ENCODE measurements at regions not wholly inside any gene's neighbourhood (a gene's known extent, or its start where the extent isn't known, plus 50 kb on each side); places are given as distances from the start of the nearest gene placed in this dataset.
"Not testable (repeated sequence)": the region's sequence is repeated elsewhere in the genome, so short reads cannot be mapped to it uniquely, and the experiment has no call there.

GRCh38 chr6:90361174-90361573 is 64.5 kb upstream of the BACH2 start:
- no peak for TF ChIP-seq Cebpa-rat (IDR thresholded peaks at IDR 0.05)
- no peak overlapping the region for H3K27ac ChIP-seq
- no peaks in the 10 kb centered on the region for H3K9me3 ChIP-seq (replicated peaks in 1 of 11)
- no peak overlapping the region for H3K9ac ChIP-seq
- no peak overlapping the region for H3K4me2 ChIP-seq
- no peaks in the 10 kb centered on the region for H3K27me3 ChIP-seq
- no peak overlapping the region for H3K4me3 ChIP-seq
- H3K4me1 ChIP-seq = no peaks in the 10 kb centered on the region
- no peaks in the 10 kb centered on the region for H3K36me3 ChIP-seq
- H4K20me1 ChIP-seq = no peaks in the 10 kb centered on the region

GRCh38 chr6:90358036-90358770 is 61.6 kb upstream of the BACH2 start:
- H3K9me3 ChIP-seq (replicated peaks in 1 of 11); H3K4me1 ChIP-seq; H3K4me3 ChIP-seq; H3K36me3 ChIP-seq; H3K9ac ChIP-seq; H3K27me3 ChIP-seq; H3K4me2 ChIP-seq; H4K20me1 ChIP-seq; H3K27ac ChIP-seq: not testable (repeated sequence)

DNA sequence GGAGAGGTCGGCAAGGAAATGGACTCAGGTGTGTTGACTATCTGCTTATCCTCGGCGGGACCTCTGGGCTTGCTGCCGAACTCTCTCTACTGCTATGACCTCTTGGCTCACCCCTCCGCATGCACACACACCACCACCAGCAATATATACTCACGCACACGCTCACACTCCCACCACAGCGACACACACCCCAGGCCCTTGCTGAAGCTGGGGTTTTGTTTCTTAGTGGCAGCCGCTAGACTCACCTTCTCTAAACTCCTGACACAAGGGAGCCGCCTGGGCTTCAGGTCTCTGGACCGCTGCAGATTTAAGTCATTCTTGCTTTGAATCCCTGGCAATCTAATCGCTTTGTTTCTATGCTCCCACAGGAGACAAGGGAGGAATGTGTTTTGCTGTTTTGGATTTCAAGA is 59.4 kb upstream of the BACH2 start:
- Histone ChIP-seq H4K20me1 (no peaks in the 10 kb centered on the region), H3K36me3 (no peaks in the 10 kb centered on the region), H3K4me2 (no peak overlapping the region), H3K27ac (no peak overlapping the region), H3K4me3 (no peak overlapping the region), H3K9me3 (replicated peaks in 1 of 11) (no peaks in the 10 kb centered on the region), H3K4me1 (peaks cover 3 to 13% (median 10%) of the 10 kb centered on the region in 10 experiments), H3K9ac (no peak overlapping the region), H3K27me3 (no peaks in the 10 kb centered on the region)
- no peak for TF ChIP-seq Cebpa-rat (IDR thresholded peaks at IDR 0.05)

- TF ChIP-seq Cebpa-rat (IDR thresholded peaks at IDR 0.05) = no peak
- no peaks in the 10 kb centered on the region for H4K20me1 ChIP-seq
- H3K4me3 ChIP-seq = no peak overlapping the region
- peaks cover 0 to 3% (median 0%) of the 10 kb centered on the region in 11 experiments; a peak in 3 of 22 replicates for H3K9me3 ChIP-seq (replicated peaks in 1 of 11)
- H3K9ac ChIP-seq = no peak overlapping the region
- H3K27ac ChIP-seq = no peak overlapping the region
- no peaks in the 10 kb centered on the region for H3K27me3 ChIP-seq
- peaks cover 6 to 17% (median 13%) of the 10 kb centered on the region in 10 experiments for H3K4me1 ChIP-seq
- no peaks in the 10 kb centered on the region for H3K36me3 ChIP-seq
- H3K4me2 ChIP-seq = no peak overlapping the region
Observed at GRCh38 chr6:90354961-90355360, 58.3 kb upstream of the BACH2 start.

GRCh38 chr6:90351696-90352095 is 55.1 kb upstream of the BACH2 start:
- Histone ChIP-seq H4K20me1 (no peaks in the 10 kb centered on the region), H3K4me1 (peaks cover 6 to 17% (median 13%) of the 10 kb centered on the region in 10 experiments), H3K9ac (no peak overlapping the region), H3K36me3 (no peaks in the 10 kb centered on the region), H3K27ac (peak overlapping the region in 2 of 11 experiments; percentile 57 to 58; a peak in 3 of 22 replicates), H3K4me3 (no peak overlapping the region), H3K9me3 (replicated peaks in 1 of 11) (peaks cover 0 to 4% (median 0%) of the 10 kb centered on the region in 11 experiments; a peak in 3 of 22 replicates), H3K4me2 (peak overlapping the region in 4 of 11 experiments; percentile 7 to 51 (median 15); a peak in 4 of 22 replicates), H3K27me3 (no peaks in the 10 kb centered on the region)
- no peak for TF ChIP-seq Cebpa-rat (IDR thresholded peaks at IDR 0.05)

GRCh38 chr6:90350689-90351554 is 54.3 kb upstream of the BACH2 start:
- Histone ChIP-seq H4K20me1 (no peaks in the 10 kb centered on the region), H3K27ac (peak overlapping the region in 10 of 11 experiments; percentile 33 to 61 (median 56); a peak in 18 of 22 replicates), H3K9ac (peak overlapping the region in 3 of 11 experiments; percentile 15 to 41 (median 41); a peak in 2 of 22 replicates), H3K4me2 (peak overlapping the region; percentile 28 to 55 (median 42); a peak in 20 of 22 replicates), H3K27me3 (no peaks in the 10 kb centered on the region), H3K36me3 (no peaks in the 10 kb centered on the region), H3K4me3 (no peak overlapping the region), H3K4me1 (peaks cover 6 to 17% (median 13%) of the 10 kb centered on the region in 10 experiments), H3K9me3 (replicated peaks in 1 of 11) (peaks cover 0 to 4% (median 0%) of the 10 kb centered on the region in 11 experiments; a peak in 3 of 22 replicates)
- no peak for TF ChIP-seq Cebpa-rat (IDR thresholded peaks at IDR 0.05)

- no peak for TF ChIP-seq Cebpa-rat (IDR thresholded peaks at IDR 0.05)
- Histone ChIP-seq H3K4me1 (peaks cover 6 to 17% (median 13%) of the 10 kb centered on the region in 10 experiments), H3K27me3 (no peaks in the 10 kb centered on the region), H3K4me2 (no peak overlapping the region), H3K36me3 (no peaks in the 10 kb centered on the region), H4K20me1 (no peaks in the 10 kb centered on the region), H3K27ac (no peak overlapping the region), H3K4me3 (no peak overlapping the region), H3K9ac (no peak overlapping the region), H3K9me3 (replicated peaks in 1 of 11) (peaks cover 0 to 4% (median 0%) of the 10 kb centered on the region in 11 experiments; a peak in 3 of 22 replicates)
Observed at GRCh38 chr6:90347411-90347851, 50.8 kb upstream of the BACH2 start.

DNA sequence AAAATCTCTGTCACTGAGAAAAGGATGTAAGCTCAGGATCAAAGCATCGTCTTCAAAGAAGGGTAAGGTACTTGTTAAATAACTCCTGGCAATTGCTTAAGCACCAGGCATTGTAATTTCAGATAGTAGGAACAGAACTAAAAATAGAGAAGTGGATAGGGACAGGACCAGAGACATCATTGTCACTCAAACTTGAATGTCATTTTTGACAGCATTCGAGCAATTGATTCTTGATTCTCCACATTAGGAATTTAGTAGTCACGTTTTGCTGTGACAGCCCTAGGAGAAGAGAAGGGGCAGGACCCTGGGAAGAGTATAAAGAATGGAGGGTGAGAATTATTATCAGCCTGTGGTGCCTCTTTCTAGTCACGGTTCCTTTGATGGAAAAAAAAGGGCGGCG is 50.1 kb upstream of the BACH2 start:
- TF ChIP-seq Cebpa-rat (IDR thresholded peaks at IDR 0.05) = no peak
- H3K4me3 ChIP-seq = no peak overlapping the region
- H3K4me2 ChIP-seq = no peak overlapping the region
- H3K36me3 ChIP-seq = no peaks in the 10 kb centered on the region
- H3K27ac ChIP-seq = no peak overlapping the region
- H3K9me3 ChIP-seq (replicated peaks in 1 of 11) = peaks cover 0 to 4% (median 0%) of the 10 kb centered on the region in 11 experiments; a peak in 3 of 22 replicates
- H3K4me1 ChIP-seq = peaks cover 6 to 11% (median 10%) of the 10 kb centered on the region in 10 experiments
- H4K20me1 ChIP-seq = no peaks in the 10 kb centered on the region
- H3K9ac ChIP-seq = no peak overlapping the region
- no peaks in the 10 kb centered on the region for H3K27me3 ChIP-seq

Measured in BLaER1 treated with 17β-estradiol and CSF1 and Interleukin-3, amounts not matched to agents 10 nM and 100 nM (cell line).